ENCODE measurements at regions not wholly inside any gene's neighbourhood (a gene's known extent, or its start where the extent isn't known, plus 50 kb on each side); places are given as distances from the start of the nearest gene placed in this dataset.

DNA sequence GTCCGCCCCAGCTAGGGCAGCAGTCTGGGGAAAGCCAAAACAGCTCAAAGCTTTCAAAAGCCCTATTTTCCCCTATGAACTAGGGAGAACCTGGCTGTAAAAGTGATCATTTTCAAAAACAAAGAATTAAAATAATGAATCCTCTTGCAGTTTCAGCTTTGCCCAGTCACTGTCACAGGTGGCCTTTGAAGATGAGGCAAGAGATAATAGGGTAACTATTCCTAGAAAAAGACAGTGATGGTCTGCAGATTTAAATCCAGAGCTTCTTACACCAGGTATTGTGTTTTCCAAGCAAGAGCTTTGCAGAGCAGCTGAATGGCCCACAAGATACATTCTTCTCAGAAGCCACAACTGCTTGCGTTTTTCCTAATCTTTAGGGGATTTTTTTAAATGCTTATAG lies 80.2 kb upstream of the NUDT4 start:
- no peak for DNase-seq (ENCODE audit: low read depth, low spot score)

GRCh38 chr12:93299262-93299846 lies 78.4 kb upstream of the NUDT4 start:
- no peak for DNase-seq (ENCODE audit: low read depth, low spot score)

DNA sequence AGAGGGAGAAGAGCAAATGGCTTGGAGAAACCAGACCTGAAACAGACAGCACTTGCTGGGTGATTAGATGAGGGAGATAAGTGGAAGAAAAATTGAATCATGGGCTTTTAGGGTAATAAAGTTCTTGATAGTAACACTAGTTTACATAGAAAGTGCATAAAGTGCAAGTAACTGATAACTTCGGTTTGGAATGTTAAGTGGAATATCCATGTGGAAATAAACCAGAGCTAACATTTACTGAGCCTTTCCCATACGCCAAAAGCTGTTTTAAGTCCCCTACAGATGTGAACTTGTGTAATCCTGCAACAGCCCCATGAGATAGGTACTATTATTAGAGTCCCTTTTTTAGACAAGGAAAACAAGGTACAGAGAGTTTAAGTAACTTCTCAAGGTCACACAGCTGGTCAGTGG lies 77.1 kb upstream of the NUDT4 start:
- no peak for DNase-seq (ENCODE audit: low read depth, low spot score)

- DNase-seq (ENCODE audit: low read depth, low spot score), result peak; percentile 90
Measured at GRCh38 chr12:93302331-93303229, 75.1 kb upstream of the NUDT4 start.

- DNase-seq (ENCODE audit: low read depth, low spot score), result no peak
Measured at GRCh38 chr12:93306636-93307035, 71.1 kb upstream of the NUDT4 start.

- no peak for DNase-seq (ENCODE audit: low read depth, low spot score)
Measured at GRCh38 chr12:93308281-93308680, 69.4 kb upstream of the NUDT4 start.

- no peak for DNase-seq (ENCODE audit: low read depth, low spot score)
Measured at GRCh38 chr12:93311827-93312226, 65.9 kb upstream of the NUDT4 start.

GRCh38 chr12:93314177-93314497 lies 63.6 kb upstream of the NUDT4 start:
- DNase-seq (ENCODE audit: low read depth, low spot score), result no peak

- DNase-seq (ENCODE audit: low read depth, low spot score), result no peak
Measured at GRCh38 chr12:93315385-93315906, 62.3 kb upstream of the NUDT4 start.

DNA sequence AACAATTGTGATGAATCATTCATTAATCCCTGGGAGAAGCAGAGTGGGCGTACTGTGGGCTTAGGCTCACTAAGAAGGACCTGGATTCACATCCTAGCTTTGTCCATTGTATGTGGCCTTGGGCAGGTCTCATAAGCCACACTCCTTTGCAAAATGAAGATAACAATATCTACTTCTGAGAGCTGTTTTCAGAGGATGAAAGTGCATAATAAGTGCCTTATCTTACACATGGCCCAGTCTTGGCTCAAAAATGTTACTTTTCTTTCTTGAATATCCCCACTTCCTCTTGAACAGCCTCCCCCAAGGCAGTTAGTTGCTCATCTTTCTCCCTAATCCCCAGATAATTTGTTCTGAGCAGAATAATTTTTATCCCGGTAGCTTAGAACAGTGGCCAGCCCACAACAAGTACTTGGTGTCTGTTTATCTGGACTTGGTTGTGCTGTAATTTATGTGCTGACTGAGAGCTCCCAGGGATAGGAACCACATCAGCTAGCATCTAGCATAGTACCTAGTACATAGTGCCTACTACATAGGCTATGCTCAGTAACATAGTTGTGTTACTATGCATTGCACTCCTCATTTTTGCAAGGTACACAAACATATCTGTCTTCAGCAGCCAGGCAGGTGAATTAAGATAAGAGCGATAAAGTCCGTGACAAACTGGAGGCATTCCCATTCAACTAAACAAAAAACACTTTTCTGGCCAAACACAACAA lies 61.7 kb upstream of the NUDT4 start:
- peak; percentile 14 for DNase-seq (ENCODE audit: low read depth, low spot score)

DNA sequence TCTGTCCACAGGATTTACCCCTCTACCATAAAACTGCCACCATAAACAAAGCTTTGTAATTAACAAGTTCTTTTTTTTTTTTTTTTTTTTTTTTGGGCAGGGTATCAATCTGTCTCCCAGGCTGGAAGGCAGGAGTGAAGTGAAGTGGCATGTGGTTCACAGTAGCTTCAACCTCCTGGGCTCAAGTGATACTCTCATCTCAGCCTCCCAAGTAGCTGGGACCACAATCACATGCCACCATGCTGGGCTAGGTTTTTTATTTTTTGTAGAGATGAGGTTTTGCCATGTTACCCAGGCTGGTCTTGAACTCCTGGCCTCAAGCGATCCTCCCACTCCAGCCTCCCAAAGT lies 61.1 kb upstream of the NUDT4 start:
- no peak for DNase-seq (ENCODE audit: low read depth, low spot score)

GRCh38 chr12:93317227-93317626 lies 60.5 kb upstream of the NUDT4 start:
- no peak for DNase-seq (ENCODE audit: low read depth, low spot score)

- peak; percentile 47 for DNase-seq (ENCODE audit: low read depth, low spot score)
Measured at GRCh38 chr12:93318720-93319522, 58.8 kb upstream of the NUDT4 start.

- DNase-seq (ENCODE audit: low read depth, low spot score), result peak; percentile 48
Measured at GRCh38 chr12:93319523-93320050, 58.1 kb upstream of the NUDT4 start.

DNA sequence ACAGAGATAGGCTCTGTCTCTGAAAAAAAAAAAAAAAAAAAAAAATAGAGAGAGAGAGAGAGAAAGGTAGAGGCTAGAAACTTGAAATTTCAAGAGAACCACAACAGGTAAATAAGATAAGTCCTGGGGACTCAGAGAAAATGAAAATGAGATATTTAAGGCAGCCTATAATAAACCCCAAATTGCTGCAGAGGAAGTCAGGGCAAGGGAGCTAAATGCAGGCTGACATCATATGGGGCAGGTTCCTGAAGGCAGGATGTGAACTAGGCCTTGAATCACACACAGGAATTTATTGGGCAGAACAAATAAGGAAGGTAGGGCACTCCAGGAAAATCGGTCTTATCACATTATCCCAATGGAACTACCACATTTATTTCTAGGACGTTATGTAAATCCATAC lies 54.9 kb upstream of the NUDT4 start:
- DNase-seq (ENCODE audit: low read depth, low spot score), result peak; percentile 33

- DNase-seq (ENCODE audit: low read depth, low spot score), result peak; percentile 40
Measured at GRCh38 chr12:93323625-93324329, 53.9 kb upstream of the NUDT4 start.

- peak; percentile 88 for DNase-seq (ENCODE audit: low read depth, low spot score)
Measured at GRCh38 chr12:93325855-93326254, 51.9 kb upstream of the NUDT4 start.
